PFSK-1 (cell line): ENCODE measurements at regions not wholly inside any gene's neighbourhood (a gene's known extent, or its start where the extent isn't known, plus 50 kb on each side); places are given as distances from the start of the nearest gene placed in this dataset.

ENCODE experiments used
- FOXP2 ChIP-seq: optimal IDR thresholded peaks from 2 replicates; pipeline ENCODE3; 2011; ENCODE audit warnings: borderline replicate concordance, control low read depth, inconsistent platforms; ENCODE audit not compliant: insufficient read depth; ENCODE audit errors: extremely low read length, extremely low read depth
- POLR2AphosphoS5 ChIP-seq: IDR thresholded peaks from 2 replicates; pipeline ENCODE4 v1.6.1; 2012; ENCODE audit warnings: low read depth, mild to moderate bottlenecking, control low read depth, low read length, moderate library complexity
- SIN3A ChIP-seq: IDR thresholded peaks from 2 replicates; pipeline ENCODE4 v1.6.1; 2012; ENCODE audit warnings: mild to moderate bottlenecking, low read length, moderate library complexity, borderline replicate concordance; ENCODE audit not compliant: insufficient read depth
- TAF1 ChIP-seq: IDR thresholded peaks from 2 replicates; pipeline ENCODE4 v1.6.1; 2012; ENCODE audit warnings: low read length, control low read depth, borderline replicate concordance; ENCODE audit not compliant: insufficient read depth
- TF ChIP-seq, protein P1 (sequence below), 2 experiments: IDR thresholded peaks; 2 replicates each; pipeline versions ENCODE4 v1.6.1 to v1.8.0; 2011 to 2012; ENCODE audit warnings: low read depth in 2 of 2, low read length in 2 of 2, control low read depth in 1 of 2, inconsistent platforms in 1 of 2, mild to moderate bottlenecking in 1 of 2, moderate library complexity in 1 of 2; ENCODE audit not compliant: insufficient read depth in 1 of 2

DNA sequence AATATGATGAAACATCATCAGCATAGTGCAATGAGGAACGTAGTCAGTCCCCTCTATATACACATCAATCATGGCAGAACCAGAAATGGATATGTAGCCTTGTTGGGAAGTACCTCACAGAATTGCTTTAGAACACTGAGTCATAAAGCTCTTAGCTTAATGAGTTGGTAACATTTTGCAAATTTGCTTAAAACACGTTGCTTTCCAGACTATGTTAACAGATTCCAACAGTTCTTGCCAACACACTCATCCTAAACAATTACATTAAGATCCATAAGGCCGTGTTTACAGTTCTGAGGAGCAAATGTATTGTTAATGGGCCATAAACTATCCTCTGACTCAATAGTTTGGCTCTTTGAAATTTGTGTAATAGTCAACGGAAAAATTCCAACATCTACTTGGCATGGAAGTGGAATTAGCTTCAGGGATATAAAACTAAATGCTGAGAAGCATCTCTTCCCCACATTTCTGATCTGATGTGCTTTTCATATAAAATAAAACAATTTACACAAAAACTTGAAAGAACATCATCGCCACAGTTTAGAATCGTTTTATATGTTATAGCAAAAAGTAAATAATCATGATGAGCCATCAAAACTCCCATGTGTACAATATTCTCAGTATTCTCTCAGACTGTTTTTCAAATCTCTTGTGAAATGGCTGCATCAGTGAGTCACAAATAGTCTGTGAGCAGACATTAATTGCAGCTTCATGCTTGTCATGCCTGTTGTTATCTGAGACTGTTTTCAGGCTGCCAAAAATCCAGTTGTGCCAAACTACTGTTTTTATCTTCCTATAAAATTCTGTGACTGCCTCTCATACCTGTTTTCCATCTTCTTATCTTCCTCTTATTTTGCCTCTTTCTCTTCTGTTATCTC, 291.9 kb downstream of the COX7C start:
- TF ChIP-seq, protein P1, sequence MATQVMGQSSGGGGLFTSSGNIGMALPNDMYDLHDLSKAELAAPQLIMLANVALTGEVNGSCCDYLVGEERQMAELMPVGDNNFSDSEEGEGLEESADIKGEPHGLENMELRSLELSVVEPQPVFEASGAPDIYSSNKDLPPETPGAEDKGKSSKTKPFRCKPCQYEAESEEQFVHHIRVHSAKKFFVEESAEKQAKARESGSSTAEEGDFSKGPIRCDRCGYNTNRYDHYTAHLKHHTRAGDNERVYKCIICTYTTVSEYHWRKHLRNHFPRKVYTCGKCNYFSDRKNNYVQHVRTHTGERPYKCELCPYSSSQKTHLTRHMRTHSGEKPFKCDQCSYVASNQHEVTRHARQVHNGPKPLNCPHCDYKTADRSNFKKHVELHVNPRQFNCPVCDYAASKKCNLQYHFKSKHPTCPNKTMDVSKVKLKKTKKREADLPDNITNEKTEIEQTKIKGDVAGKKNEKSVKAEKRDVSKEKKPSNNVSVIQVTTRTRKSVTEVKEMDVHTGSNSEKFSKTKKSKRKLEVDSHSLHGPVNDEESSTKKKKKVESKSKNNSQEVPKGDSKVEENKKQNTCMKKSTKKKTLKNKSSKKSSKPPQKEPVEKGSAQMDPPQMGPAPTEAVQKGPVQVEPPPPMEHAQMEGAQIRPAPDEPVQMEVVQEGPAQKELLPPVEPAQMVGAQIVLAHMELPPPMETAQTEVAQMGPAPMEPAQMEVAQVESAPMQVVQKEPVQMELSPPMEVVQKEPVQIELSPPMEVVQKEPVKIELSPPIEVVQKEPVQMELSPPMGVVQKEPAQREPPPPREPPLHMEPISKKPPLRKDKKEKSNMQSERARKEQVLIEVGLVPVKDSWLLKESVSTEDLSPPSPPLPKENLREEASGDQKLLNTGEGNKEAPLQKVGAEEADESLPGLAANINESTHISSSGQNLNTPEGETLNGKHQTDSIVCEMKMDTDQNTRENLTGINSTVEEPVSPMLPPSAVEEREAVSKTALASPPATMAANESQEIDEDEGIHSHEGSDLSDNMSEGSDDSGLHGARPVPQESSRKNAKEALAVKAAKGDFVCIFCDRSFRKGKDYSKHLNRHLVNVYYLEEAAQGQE (IDR thresholded peaks at IDR 0.05; ENCODE audit: insufficient read depth in 1 of 2, low read depth in 2 of 2, low read length in 2 of 2): no peak
- TF ChIP-seq TAF1 (no peak), POLR2AphosphoS5 (no peak), FOXP2 (no peak), SIN3A (no peak)
